B cell (primary cell): ENCODE measurements at regions not wholly inside any gene's neighbourhood (a gene's known extent, or its start where the extent isn't known, plus 50 kb on each side); places are given as distances from the start of the nearest gene placed in this dataset.

Source experiments
- CTCF ChIP-seq: fragments of 200-600 bp; IDR thresholded peaks from one replicate; pipeline ENCODE4 v1.8.0; 2022; ENCODE audit warnings: antibody characterized with exemption, mild to moderate bottlenecking
- EZH2 ChIP-seq: IDR thresholded peaks from 2 replicates; pipeline ENCODE4 v1.6.1; 2012; ENCODE audit warnings: borderline replicate concordance, low read depth, mild to moderate bottlenecking, moderate library complexity, low read length; ENCODE audit not compliant: insufficient read depth, poor library complexity, severe bottlenecking

GRCh38 chr5:118327389-118327788 lies 661.0 kb downstream of the DTWD2 start:
- TF ChIP-seq CTCF (no peak), EZH2 (no peak)
